Endodermal cell (in vitro differentiated cells): ENCODE measurements at regions not wholly inside any gene's neighbourhood (a gene's known extent, or its start where the extent isn't known, plus 50 kb on each side); places are given as distances from the start of the nearest gene placed in this dataset.
"Not testable (repeated sequence)": the region's sequence is repeated elsewhere in the genome, so short reads cannot be mapped to it uniquely, and the experiment has no call there.

Experiments
- DNase-seq: peaks from one replicate; pipeline ENCODE4 v3.0.0-alpha.2; 2017
- H3K27ac ChIP-seq: 2 replicates; pipeline ENCODE4 v1.5.1; 2013; ENCODE audit warnings: mild to moderate bottlenecking, low read depth, low read length, moderate library complexity
- H3K27me3 ChIP-seq: 2 replicates; pipeline ENCODE4 v1.6.1; 2013; ENCODE audit warnings: mild to moderate bottlenecking, low read length, moderate library complexity; ENCODE audit not compliant: insufficient read depth, control insufficient read depth, poor library complexity, severe bottlenecking
- H3K36me3 ChIP-seq: 2 replicates; pipeline ENCODE4 v1.7.0; 2013; ENCODE audit warnings: mild to moderate bottlenecking, low read length, moderate library complexity; ENCODE audit not compliant: control insufficient read depth, insufficient read depth
- H3K4me1 ChIP-seq: one replicate; pipeline ENCODE4 v1.7.0; 2013; ENCODE audit warnings: low read length; ENCODE audit not compliant: control insufficient read depth, insufficient read depth
- H3K4me3 ChIP-seq: 2 replicates; pipeline ENCODE4 v1.5.1; 2013; ENCODE audit warnings: mild to moderate bottlenecking, low read length, moderate library complexity
- H3K9ac ChIP-seq: 2 replicates; pipeline ENCODE4 v1.6.1; 2013; ENCODE audit warnings: mild to moderate bottlenecking, low read length, moderate library complexity; ENCODE audit not compliant: poor library complexity, severe bottlenecking; ENCODE audit errors: extremely low read depth
- H3K9me3 ChIP-seq: 2 replicates; pipeline ENCODE4 v1.6.1; 2013; ENCODE audit warnings: mild to moderate bottlenecking, low read length, moderate library complexity; ENCODE audit not compliant: control insufficient read depth
- H3K27ac Mint-ChIP-seq: 2 replicates; pipeline ENCODE4 v1.8.0; 2020; ENCODE audit warnings: mixed read lengths
- H3K27me3 Mint-ChIP-seq: 2 replicates; pipeline ENCODE4 v1.8.0; 2021; ENCODE audit warnings: mild to moderate bottlenecking, mixed read lengths; ENCODE audit not compliant: insufficient read depth
- H3K36me3 Mint-ChIP-seq: 2 replicates; pipeline ENCODE4 v1.8.0; 2020; ENCODE audit warnings: low read depth, mixed read lengths
- H3K4me1 Mint-ChIP-seq: 2 replicates; pipeline ENCODE4 v1.8.0; 2020; ENCODE audit warnings: mixed read lengths
- H3K4me3 Mint-ChIP-seq: 2 replicates; pipeline ENCODE4 v1.8.0; 2020; ENCODE audit warnings: mild to moderate bottlenecking, moderate library complexity, mixed read lengths
- H3K9me3 Mint-ChIP-seq: 2 replicates; pipeline ENCODE4 v1.8.0; 2020; ENCODE audit warnings: mild to moderate bottlenecking, mixed read lengths
- WGBS, 2 experiments: methylation state at CpG; one replicate each; pipeline versions ENCODE4 v1.1.5 to v1.1.7; 2013; ENCODE audit warnings: missing lambda C conversion rate in 2 of 2, mixed read lengths in 1 of 2; ENCODE audit not compliant: insufficient coverage in 1 of 2, insufficient read length in 1 of 2; 5-methylcytosine and 5-hydroxymethylcytosine counted together
- TF ChIP-seq, protein P1 (sequence below): fragments of 200-600 bp; sonication (generic); conservative IDR thresholded peaks from 2 replicates; pipeline ENCODE4 v1.5.0; 2021; ENCODE audit warnings: antibody characterized with exemption, mild to moderate bottlenecking

DNA sequence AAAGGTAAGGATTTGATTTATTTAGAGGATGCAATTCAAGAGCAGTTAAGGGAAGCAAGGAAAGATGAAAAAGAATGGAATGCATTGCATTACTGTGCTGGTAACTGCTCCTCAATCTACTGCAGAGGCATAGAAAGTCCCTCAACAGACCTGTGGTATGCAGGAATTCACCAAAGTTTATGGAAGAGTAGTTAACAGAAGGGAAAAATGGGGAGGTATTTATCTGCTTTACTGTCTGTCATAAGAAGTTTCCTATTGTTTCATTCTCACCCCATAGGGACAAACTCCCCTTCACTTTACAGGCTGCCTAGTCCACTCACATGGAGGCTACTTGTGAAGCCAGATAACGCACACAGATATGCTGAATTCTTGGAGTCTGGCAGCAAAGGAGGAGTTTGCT lies 354.9 kb upstream of the SPRY2 start:
- Histone ChIP-seq H3K4me1 (no peaks in the 10 kb centered on the region), H3K27me3 (no peaks in the 10 kb centered on the region), H3K9ac (peak overlapping the region; percentile 8), H3K27ac (no peak overlapping the region), H3K4me3 (no peak overlapping the region), H3K9me3 (peaks cover 29% of the 10 kb centered on the region), H3K36me3 (no peaks in the 10 kb centered on the region)
- peak overlapping the region; percentile 67 for H3K27ac Mint-ChIP-seq
- H3K9me3 Mint-ChIP-seq: peaks cover 22% of the 10 kb centered on the region
- peak; percentile 74 for DNase-seq
- H3K36me3 Mint-ChIP-seq: peaks cover 2% of the 10 kb centered on the region
- WGBS, 2 experiments: 22 to 56% methylated on average over 1 of the region's 1 CpG
- no peak overlapping the region for H3K4me3 Mint-ChIP-seq
- TF ChIP-seq, protein P1, sequence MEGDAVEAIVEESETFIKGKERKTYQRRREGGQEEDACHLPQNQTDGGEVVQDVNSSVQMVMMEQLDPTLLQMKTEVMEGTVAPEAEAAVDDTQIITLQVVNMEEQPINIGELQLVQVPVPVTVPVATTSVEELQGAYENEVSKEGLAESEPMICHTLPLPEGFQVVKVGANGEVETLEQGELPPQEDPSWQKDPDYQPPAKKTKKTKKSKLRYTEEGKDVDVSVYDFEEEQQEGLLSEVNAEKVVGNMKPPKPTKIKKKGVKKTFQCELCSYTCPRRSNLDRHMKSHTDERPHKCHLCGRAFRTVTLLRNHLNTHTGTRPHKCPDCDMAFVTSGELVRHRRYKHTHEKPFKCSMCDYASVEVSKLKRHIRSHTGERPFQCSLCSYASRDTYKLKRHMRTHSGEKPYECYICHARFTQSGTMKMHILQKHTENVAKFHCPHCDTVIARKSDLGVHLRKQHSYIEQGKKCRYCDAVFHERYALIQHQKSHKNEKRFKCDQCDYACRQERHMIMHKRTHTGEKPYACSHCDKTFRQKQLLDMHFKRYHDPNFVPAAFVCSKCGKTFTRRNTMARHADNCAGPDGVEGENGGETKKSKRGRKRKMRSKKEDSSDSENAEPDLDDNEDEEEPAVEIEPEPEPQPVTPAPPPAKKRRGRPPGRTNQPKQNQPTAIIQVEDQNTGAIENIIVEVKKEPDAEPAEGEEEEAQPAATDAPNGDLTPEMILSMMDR: no peak
- peaks cover 8% of the 10 kb centered on the region for H3K4me1 Mint-ChIP-seq
- H3K27me3 Mint-ChIP-seq: no peaks in the 10 kb centered on the region

DNA sequence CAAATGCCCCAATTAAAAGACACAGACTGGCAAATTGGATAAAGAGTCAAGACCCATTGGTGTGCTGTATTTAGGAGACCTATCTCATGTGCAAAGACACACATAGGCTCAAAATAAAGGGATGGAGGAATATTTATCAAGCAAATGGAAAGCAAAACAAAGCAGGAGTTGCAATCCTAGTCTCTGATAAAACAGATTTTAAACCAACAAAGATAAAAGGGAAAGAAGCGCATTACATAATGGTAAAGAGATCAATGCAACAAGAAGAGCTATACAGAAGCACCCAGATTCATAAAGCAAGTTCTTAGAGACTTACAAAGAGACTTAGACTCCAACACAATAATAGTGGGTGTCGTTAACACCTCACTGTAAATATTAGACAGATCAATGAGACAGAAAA lies 350.9 kb upstream of the SPRY2 start:
- Histone ChIP-seq H3K4me3 (peak overlapping the region; percentile 4), H3K9me3 (peaks cover 62% of the 10 kb centered on the region)
- not testable (repeated sequence) for DNase-seq, H3K4me1 ChIP-seq, H3K9ac ChIP-seq, H3K27ac ChIP-seq, H3K4me3 Mint-ChIP-seq, H3K36me3 ChIP-seq, H3K27me3 Mint-ChIP-seq, H3K36me3 Mint-ChIP-seq, H3K27me3 ChIP-seq, H3K4me1 Mint-ChIP-seq, H3K27ac Mint-ChIP-seq
- WGBS, 2 experiments: 67 to 69% methylated on average over 1 to 2 of the region's 2 CpGs
- H3K9me3 Mint-ChIP-seq: peaks cover 25% of the 10 kb centered on the region

DNA sequence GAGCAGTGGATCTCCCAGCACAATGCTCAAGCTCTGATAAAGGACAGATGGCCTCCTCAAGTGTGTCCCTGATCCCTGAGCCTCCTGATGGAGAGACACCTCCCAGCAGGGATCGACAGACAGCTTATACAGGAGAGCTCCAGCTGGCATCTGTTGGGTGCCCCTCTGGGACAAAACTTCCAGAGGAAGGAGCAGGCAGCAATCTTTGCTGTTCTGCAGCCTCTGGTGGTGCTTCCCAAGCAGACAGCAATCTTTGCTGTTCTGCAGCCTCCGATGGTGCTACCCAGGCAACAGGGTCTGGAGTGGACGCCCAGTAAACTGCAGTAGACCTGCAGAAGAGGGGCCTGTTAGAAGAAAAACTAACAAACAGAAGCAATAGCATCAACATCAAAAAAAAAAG lies 349.3 kb upstream of the SPRY2 start:
- no peaks in the 10 kb centered on the region for H3K36me3 ChIP-seq
- Mint-ChIP-seq H3K4me1 (no peaks in the 10 kb centered on the region), H3K36me3 (peaks cover 6% of the 10 kb centered on the region), H3K27ac (no peak overlapping the region), H3K9me3 (peaks cover 25% of the 10 kb centered on the region), H3K4me3 (no peak overlapping the region), H3K27me3 (no peaks in the 10 kb centered on the region)
- peaks cover 62% of the 10 kb centered on the region for H3K9me3 ChIP-seq
- no peaks in the 10 kb centered on the region for H3K4me1 ChIP-seq
- no peak overlapping the region for H3K9ac ChIP-seq
- H3K4me3 ChIP-seq: no peak overlapping the region
- TF ChIP-seq, protein P1: no peak
- WGBS, 2 experiments: 91 to 93% methylated on average over 2 to 3 of the region's 3 CpGs
- H3K27me3 ChIP-seq: no peaks in the 10 kb centered on the region
- no peak for DNase-seq
- H3K27ac ChIP-seq: no peak overlapping the region

DNA sequence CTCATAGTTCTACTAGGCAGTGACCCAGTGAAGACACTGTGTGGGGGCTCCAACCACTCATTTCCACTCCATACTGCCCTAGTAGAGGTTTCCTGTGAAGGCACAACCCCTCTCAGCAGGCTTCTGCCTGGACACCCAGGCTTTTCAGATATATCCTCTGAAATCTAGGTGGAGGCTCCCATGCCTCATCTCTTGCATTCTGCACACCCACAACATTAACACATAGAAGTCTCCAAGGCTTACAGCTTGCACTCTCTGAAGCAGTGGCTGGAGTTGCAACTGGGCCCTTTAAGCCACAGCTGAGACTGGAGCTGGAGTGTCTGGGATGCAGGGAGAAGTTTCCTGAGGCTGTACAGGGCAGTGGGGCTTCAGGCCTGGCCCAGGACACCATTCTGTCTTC lies 347.7 kb upstream of the SPRY2 start:
- no peak overlapping the region for H3K4me3 Mint-ChIP-seq
- peak; percentile 40 for DNase-seq
- H3K27me3 Mint-ChIP-seq: no peaks in the 10 kb centered on the region
- peaks cover 6% of the 10 kb centered on the region for H3K36me3 Mint-ChIP-seq
- H3K27ac Mint-ChIP-seq: no peak overlapping the region
- H3K9me3 ChIP-seq: peaks cover 61% of the 10 kb centered on the region
- H3K36me3 ChIP-seq: no peaks in the 10 kb centered on the region
- no peak overlapping the region for H3K27ac ChIP-seq
- H3K4me1 Mint-ChIP-seq: peaks cover 4% of the 10 kb centered on the region
- peaks cover 23% of the 10 kb centered on the region for H3K9me3 Mint-ChIP-seq
- H3K4me3 ChIP-seq: peak overlapping the region; percentile 66
- no peak overlapping the region for H3K9ac ChIP-seq
- H3K27me3 ChIP-seq: no peaks in the 10 kb centered on the region
- TF ChIP-seq, protein P1: no peak
- H3K4me1 ChIP-seq: no peaks in the 10 kb centered on the region
